A549 (cell line): ENCODE measurements at regions not wholly inside any gene's neighbourhood (a gene's known extent, or its start where the extent isn't known, plus 50 kb on each side); places are given as distances from the start of the nearest gene placed in this dataset.

Experiments
- BCL3 ChIP-seq: fragments of >200 bp; sonication (Bioruptor Twin); formaldehyde crosslinking; IDR thresholded peaks from 3 replicates; pipeline ENCODE4 v1.6.1; 2016
- CEBPB ChIP-seq, 2 experiments: fragments of >200 bp in 1 of 2; sonication (Bioruptor Twin) in 1 of 2; formaldehyde crosslinking in 1 of 2; IDR thresholded peaks; 2 replicates each; pipeline ENCODE4 v1.6.1; 2012 to 2016
- CTCF ChIP-seq: fragments of >200 bp; sonication (Bioruptor Twin); formaldehyde crosslinking; IDR thresholded peaks from 3 replicates; pipeline ENCODE4 v1.5.1; 2016
- EP300 ChIP-seq, 2 experiments: fragments of >200 bp; sonication (Bioruptor Twin); formaldehyde crosslinking; IDR thresholded peaks; 2 replicates in 1 of 2; 3 replicates in 1 of 2; pipeline ENCODE4 v1.6.1; 2016 to 2017
- MAFK ChIP-seq: fragments of 450-650 bp; IDR thresholded peaks from 2 replicates; pipeline ENCODE4 v1.6.1; 2014; ENCODE audit not compliant: partially characterized antibody
- POLR2A ChIP-seq: IDR thresholded peaks from 2 replicates; pipeline ENCODE4 v1.6.1; 2012; ENCODE audit warnings: mild to moderate bottlenecking, low read length
- REST ChIP-seq: fragments of 200-600 bp; sonication (generic); IDR thresholded peaks from 2 replicates; pipeline ENCODE4 v1.6.1; 2016; ENCODE audit warnings: antibody characterized with exemption, mild to moderate bottlenecking, moderate library complexity
- TF ChIP-seq, protein P1 (sequence below): fragments of 450-650 bp; IDR thresholded peaks from 2 replicates; pipeline ENCODE4 v1.6.1; 2014; ENCODE audit warnings: antibody characterized with exemption

DNA sequence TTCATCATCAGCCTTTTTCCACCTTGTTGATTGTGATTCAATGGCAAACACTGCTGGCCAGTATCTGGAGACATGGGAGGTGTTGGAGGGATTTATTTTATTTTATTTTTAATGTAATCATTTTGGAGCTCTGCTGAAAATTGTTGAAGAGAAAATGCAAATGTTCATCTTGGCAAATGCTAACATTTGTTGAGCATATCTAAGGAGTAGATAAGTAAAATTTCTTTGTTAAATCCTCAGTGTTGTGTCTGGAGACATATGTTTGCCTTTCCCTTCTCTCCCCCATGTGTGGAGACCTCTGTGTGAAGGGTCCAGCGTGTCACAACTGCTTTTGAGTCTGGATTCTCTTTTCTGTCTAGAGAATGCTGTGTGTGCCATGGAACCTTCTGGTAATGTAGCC is 300.3 kb downstream of the FZD1 start:
- TF ChIP-seq REST (no peak), CTCF (no peak), MAFK (no peak), BCL3 (no peak), EP300 (IDR thresholded peaks at IDR 0.05) (no peak), CEBPB (IDR thresholded peaks at IDR 0.05) (no peak), POLR2A (no peak)
- TF ChIP-seq, protein P1, sequence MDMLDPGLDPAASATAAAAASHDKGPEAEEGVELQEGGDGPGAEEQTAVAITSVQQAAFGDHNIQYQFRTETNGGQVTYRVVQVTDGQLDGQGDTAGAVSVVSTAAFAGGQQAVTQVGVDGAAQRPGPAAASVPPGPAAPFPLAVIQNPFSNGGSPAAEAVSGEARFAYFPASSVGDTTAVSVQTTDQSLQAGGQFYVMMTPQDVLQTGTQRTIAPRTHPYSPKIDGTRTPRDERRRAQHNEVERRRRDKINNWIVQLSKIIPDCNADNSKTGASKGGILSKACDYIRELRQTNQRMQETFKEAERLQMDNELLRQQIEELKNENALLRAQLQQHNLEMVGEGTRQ, result no peak
